Stimulated activated CD4-positive, alpha-beta T cell treated with anti-CD3 and anti-CD28 coated beads, TNF-alpha, amount 100 ng/mL, for 24 hours (primary cell): ENCODE measurements at regions not wholly inside any gene's neighbourhood (a gene's known extent, or its start where the extent isn't known, plus 50 kb on each side); places are given as distances from the start of the nearest gene placed in this dataset.

Experiments
- DNase-seq, 3 experiments: peaks; one replicate each; pipeline ENCODE4 v3.0.0-alpha.2; 2020; ENCODE audit warnings: low read depth in 3 of 3

GRCh38 chr10:44243851-44244510 is 140.9 kb downstream of the CXCL12 start:
- DNase-seq = no peak

GRCh38 chr10:44242826-44243225 is 142.1 kb downstream of the CXCL12 start:
- no peak for DNase-seq

GRCh38 chr10:44242091-44242490 is 142.8 kb downstream of the CXCL12 start:
- no peak for DNase-seq

- no peak for DNase-seq
These were observed 144.2 kb downstream of the CXCL12 start for GRCh38 chr10:44240584-44241205.

- no peak for DNase-seq
These were observed 146.7 kb downstream of the CXCL12 start for GRCh38 chr10:44238212-44238611.

GRCh38 chr10:44237364-44238049 is 147.4 kb downstream of the CXCL12 start:
- DNase-seq = no peak

GRCh38 chr10:44235363-44235762 is 149.5 kb downstream of the CXCL12 start:
- DNase-seq = no peak

GRCh38 chr10:44234483-44234875 is 150.4 kb downstream of the CXCL12 start:
- DNase-seq = no peak

GRCh38 chr10:44233561-44234482 is 151.1 kb downstream of the CXCL12 start:
- no peak for DNase-seq

- no peak for DNase-seq
These were observed 167.6 kb downstream of the CXCL12 start for GRCh38 chr10:44217274-44217820.

- DNase-seq = no peak
These were observed 168.8 kb downstream of the CXCL12 start for GRCh38 chr10:44216073-44216472.

- no peak for DNase-seq
These were observed 175.1 kb downstream of the CXCL12 start for GRCh38 chr10:44209811-44210210.

- no peak for DNase-seq
These were observed 177.7 kb downstream of the CXCL12 start for GRCh38 chr10:44207160-44207559.

GRCh38 chr10:44206127-44206818 is 178.6 kb downstream of the CXCL12 start:
- no peak for DNase-seq

GRCh38 chr10:44205067-44205466 is 179.8 kb downstream of the CXCL12 start:
- DNase-seq = no peak

GRCh38 chr10:44203535-44203934 is 181.4 kb downstream of the CXCL12 start:
- no peak for DNase-seq

GRCh38 chr10:44202952-44203351 is 181.9 kb downstream of the CXCL12 start:
- DNase-seq = no peak

GRCh38 chr10:44201656-44202055 is 183.2 kb downstream of the CXCL12 start:
- DNase-seq = no peak

- DNase-seq = no peak
These were observed 183.9 kb downstream of the CXCL12 start for GRCh38 chr10:44201011-44201410.

GRCh38 chr10:44199991-44200655 is 184.8 kb downstream of the CXCL12 start:
- DNase-seq = no peak

- DNase-seq = no peak
These were observed 185.6 kb downstream of the CXCL12 start for GRCh38 chr10:44199267-44199666.
